GM18873 (cell line): ENCODE measurements at regions not wholly inside any gene's neighbourhood (a gene's known extent, or its start where the extent isn't known, plus 50 kb on each side); places are given as distances from the start of the nearest gene placed in this dataset.

Experiments
- ATAC-seq: cut with Tn5 transposase; IDR thresholded peaks from one replicate; pipeline ENCODE4 v1.9.1; 2021; ENCODE audit warnings: mild to moderate bottlenecking, moderate library complexity, moderate number of reproducible peaks; ENCODE audit not compliant: unreplicated experiment, low FRiP score

DNA sequence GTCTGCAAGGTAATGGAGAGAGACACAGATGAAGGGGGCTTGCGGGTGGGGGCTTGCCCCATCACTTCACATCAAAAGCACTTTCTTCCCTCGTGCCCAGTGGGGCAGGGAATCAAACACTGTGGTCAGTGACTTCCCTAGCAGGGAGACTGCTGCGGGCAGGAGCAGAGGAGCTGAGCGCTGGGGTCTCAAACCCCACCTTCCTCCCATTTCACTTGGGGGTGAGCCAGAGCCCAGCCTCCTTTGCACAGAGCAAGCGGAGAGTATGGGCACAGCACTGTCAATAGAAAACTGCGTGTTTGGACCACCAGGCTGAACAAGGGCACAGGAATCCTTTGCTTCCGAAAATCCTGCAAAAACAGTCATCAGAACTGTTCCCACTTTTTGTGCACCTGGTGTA lies 355.8 kb upstream of the MKI67 start:
- ATAC-seq = no peak

DNA sequence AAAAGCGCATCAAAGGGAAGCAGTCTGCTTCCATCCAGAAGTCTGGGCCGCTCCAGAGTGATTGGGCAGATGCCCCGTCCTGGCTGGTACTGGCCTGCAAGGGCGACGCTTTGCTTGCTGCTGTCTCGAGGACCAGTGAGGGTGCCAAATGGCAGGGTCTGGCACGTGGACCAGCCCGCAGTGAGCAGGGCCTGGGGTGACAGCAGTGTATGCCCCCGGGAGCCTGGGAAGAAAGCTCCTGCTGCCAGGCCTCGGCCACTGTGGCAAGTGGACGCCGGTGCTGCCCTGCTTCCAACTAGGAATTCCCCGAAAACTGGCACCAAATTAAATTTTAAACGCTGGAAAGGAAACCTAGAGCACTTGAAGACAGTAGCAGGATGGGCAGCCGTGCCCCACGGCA lies 357.0 kb upstream of the MKI67 start:
- ATAC-seq = no peak

DNA sequence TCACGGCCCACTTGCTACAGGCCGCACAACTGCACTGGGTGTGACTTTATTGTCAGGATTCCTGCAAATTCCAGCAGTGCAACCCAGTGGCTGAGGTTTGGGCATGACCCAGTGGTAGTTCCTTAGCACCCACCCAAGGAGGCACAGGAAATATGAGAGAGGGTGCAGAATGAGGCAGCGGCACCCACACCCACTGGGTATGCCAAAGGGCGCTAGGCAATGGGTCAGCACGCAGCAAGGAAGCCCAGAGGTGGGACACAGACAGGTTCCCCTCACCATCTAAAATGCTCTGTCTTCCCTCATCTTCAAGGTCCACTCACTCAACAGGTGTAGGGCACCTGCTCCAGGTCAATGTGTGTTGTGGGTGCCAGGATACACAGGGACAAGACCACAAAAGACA lies 357.8 kb upstream of the MKI67 start:
- no peak for ATAC-seq

DNA sequence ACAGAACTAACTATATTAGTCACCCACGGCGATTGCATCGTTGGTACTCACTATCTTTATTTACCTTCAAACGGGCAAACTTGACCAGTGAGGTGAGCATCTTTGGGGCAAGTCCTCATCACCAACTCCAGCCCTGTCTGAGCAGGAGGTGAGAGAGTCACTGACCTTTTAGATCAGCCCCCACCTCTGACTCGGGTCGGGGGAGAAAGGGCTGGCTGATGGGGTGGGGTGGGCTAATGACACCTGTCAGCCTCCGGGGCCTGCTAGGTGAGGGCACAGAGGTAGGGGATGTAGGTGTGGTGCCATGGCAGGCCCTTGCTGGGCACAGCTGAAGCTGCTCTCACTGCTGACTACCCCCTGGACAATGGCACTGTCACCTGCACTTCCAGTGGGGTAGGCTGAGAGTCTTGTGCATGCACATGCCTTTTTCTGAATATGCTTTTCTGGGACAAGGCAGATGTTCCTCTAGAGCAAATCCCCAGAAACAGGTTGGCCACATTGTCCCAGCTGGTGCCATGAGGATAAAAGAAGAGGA lies 359.5 kb upstream of the MKI67 start:
- no peak for ATAC-seq

DNA sequence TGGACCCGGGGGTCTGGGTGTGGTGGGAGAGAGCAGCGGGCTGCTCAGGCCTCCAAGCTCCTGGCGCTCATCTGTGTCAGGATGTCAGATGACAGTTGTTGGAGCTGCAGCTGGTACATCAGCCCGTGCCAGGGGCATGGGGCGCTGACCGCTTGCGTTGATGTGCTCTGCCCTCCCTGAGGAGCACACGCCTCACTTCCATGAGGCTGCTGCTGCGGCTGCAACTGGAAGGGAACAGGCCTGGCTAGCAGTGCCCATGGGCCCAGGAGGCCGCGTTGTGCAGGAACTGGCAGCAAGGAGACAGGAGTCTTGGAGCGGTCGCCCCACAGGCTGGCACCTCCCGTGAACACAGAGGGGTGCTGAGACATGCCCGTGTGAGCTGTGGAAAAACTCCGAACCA lies 361.3 kb upstream of the MKI67 start:
- no peak for ATAC-seq

DNA sequence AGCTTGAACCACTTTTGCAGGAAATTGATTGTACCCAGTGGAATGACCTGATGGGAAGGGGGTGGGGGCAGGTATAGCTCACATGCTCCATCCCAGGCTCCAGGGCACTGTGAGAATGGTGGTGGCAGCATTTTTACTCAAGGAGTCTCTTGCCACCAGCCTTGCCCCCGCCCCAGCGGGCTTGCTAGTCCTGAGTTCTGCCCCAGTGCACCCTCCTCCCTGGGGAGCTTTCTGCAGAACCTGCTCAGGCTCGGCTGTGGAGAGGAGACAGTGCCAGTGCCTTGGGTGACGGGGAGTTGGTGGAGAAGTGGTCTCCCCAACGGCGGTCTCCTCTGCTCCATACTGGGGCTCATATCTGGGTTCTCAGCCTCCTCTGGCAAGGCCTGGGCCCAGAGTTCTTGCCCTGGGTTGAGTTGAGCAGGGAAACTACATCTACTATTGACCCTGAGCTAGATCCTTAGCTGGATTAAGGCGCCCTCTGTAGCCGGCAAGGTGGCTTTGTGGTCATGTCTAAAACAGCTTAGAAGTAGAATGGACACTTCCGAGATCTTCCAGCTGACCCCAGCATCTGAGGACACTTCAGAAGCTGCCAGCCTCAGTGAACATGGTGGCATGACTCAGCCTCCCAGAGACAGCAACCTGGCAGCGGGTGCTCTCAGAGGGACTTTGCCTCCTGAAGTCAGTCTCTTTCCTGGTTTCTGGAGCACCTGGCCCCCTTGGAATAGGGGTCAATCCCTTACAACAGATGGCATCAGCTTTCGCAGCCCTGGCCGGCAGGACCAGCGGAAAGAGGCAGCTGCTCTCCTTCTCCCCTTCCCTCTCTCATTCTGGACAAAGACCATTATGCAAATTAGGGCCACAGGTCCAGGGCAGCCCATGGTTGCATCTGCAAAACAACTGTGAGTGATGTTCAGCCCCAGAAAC lies 363.4 kb upstream of the MKI67 start:
- no peak for ATAC-seq

DNA sequence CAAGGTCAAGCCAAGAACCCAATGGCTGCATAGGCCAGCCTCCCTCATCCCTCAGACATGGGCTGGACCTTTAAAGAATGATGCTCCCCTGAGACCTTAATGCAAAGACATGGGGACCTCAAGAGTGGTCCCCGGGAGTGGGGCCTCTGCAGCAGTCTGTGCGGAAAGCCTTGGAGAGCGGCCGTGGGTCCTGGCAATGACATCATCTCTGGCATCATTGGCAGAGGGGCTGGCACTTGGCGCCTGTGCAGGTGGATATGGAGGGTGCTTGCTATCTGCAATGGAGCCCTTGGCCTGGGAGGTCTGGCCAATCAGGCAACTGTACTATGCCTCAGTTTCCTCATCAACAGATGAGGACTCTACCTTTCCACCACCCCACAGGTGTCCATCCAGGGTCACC lies 365.5 kb upstream of the MKI67 start:
- ATAC-seq = no peak

DNA sequence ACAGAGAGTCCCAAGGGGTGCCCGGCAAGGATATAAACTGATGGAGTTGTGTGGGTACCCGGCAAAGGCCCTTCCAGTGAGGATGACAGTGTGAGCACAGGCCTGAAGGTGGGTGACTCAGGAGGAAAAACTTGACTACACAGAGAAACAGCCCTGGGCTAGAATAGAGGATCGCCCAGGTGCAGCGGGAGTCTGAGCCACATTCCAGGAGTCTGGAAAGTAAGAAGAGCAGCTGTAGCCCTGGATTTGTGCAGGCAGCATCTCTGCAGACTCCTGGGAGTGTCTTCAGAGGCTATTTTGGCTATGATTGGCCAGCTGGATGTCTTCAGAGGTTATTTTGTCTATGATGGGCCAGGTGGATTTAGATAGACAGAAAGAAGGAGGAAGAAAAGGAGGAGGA lies 367.6 kb upstream of the MKI67 start:
- ATAC-seq = no peak

DNA sequence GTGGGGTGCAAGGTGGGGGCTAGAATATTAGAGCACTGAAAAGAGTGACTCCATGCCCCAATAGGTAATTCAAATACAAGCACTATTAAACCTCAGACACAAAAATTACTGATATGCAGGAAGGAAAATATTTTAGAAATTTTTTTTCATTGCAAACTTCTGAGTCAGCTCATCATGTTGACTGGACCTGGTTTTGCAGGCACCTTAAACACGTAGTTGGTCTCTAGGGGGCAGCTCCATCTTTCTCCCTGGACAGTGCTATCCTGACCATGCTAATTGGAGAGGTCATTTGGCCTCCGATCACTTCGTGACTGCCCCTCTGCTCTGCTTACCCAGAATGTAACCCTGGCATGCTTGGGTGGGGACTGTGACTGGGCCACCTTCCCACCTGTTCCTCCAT lies 368.4 kb upstream of the MKI67 start:
- no peak for ATAC-seq

DNA sequence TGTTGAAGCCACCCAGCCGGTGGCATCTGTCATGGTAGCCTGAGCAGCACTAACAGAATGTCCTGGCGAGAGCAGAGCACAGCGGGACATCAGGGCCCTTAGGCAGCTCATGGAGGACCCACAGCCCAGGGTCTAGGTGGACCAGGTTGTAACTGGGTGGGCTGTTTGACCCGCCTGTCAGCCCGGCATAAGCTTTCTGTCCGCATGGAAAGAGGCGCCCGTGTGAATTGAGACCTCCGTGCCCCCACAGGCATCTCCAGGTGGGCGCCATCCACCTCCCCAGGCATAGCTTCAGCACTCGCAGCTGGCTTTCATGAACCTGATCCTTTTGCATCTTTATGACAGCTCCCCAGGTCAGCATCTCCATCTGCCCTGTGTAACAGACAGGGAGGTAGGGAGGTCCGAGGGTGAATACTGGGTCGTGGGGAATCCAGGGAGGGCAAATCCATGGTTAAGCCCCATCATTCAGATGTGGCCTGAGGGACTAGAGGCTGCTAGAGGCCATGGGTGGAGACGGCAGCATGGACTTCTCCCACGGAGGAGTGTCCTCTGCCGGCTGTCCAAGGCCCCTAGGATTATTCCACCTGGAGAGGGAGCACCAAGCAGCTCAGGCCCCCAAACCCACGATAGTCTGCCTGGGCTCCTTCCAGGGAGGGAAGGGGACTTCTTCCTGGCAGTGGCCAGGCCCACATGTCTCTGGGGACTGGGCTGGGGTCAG lies 371.6 kb upstream of the MKI67 start:
- no peak for ATAC-seq

DNA sequence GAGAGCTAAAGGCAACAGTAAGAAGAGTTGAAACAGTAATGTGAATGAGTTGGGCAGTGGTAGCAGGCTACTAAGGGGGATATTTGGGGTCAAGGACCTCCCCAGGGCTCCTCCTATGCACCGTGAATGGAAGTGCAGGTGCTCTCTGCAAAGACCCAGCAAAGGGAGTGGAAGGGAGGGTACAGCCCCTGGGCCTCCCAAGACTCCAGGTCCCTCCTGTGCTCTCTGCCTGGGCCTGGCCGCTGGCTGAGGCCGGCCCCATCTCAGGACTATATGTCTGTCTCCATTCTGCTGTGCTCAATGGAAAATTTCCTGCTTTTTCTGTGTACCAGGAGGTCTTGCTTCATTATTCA lies 372.1 kb upstream of the MKI67 start:
- ATAC-seq = no peak

DNA sequence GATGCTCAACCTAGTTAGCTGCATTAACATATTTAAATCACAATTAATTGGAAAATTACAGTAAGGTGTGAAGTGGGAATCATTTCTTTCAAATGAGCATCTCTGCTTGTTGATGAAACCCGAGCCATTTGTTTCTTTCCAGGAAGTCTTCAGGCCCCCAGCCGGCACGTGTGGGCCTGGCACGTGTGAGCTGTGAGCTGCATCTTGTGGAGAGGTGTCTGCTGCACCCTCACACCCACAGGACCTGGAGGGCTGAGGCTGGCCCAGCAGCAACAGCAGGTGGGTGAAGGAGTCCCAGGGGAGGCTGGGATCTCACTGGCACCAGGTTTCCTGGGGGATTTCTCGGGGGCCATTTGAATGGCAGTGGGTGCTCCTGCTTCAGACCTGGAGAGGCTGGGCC lies 372.5 kb upstream of the MKI67 start:
- no peak for ATAC-seq

DNA sequence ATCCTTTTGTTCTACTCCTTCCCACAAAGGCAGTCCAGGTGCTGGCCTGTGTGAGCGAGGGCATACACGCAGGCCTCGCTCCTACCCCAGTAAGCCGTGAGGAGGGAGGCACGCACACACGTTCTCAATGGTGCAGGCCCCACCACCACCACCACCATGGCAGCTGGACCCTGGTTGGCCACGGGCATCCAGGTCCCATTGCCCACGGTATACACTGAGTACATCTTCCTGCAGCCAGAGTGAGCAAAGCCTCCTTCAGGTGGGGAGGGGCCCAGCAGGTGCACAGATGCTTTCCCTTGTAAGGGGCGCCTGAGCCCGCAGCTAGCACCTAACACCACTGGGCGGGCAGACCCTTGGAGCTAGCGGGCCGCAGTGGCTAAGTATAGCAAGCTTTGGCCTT lies 373.3 kb upstream of the MKI67 start:
- no peak for ATAC-seq

DNA sequence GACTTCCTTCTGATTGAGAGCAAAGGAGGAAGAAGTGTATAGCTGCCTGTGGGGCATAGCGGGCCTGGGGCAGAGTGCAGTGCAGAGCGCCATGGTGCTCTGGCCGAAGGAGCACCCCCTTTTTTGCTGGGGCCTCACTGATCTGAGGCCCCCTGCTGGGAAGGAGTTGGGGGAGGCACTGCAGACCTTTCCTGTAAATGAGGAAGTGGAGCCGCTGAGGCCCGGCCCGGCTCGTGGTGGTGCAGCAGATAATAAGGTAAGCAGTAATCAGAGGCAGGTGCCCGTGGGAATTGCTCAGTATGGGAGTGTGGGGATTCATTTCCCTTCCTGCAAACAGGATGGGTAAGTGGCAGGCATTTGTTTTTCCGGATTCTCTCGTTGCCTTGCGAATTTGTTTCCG lies 373.7 kb upstream of the MKI67 start:
- no peak for ATAC-seq

DNA sequence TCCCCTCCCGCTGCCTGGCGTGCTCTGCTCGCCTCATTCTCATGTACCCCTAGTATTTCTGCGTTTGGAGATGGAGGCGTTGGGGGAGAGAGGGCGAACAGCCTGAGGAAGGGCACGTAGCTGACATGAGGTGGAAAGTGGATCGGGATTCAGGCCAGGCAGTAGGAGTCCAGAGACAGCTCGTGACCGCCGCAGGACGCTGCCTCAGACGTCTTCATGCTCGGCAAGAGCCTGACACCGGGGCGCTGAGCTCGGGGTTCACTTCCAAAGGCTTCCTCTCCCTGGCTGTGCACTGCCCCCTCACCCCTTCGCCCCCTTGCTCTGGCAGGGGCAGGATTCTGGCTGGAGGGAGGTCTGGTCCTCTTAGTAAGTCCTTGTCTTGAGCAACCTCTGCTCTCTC lies 374.4 kb upstream of the MKI67 start:
- ATAC-seq = no peak

DNA sequence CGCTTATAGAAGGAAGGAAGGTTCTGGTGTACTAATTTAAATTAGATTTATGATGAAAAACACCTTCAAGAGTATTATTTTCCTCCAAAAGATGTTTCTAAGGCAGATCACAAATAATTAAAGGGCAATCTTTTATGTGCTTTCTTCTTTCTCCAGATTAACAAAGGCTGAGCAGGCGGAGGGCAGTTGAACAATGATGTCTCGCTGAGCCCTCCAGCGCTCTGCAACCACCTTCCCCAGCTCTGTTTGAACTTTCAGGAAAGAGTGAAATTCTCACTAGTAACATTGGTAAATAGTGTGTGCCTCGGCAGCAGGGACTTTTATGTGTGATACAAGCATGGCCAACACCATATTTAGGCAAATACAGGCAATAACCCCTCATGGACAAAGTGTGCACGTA lies 379.1 kb upstream of the MKI67 start:
- no peak for ATAC-seq

DNA sequence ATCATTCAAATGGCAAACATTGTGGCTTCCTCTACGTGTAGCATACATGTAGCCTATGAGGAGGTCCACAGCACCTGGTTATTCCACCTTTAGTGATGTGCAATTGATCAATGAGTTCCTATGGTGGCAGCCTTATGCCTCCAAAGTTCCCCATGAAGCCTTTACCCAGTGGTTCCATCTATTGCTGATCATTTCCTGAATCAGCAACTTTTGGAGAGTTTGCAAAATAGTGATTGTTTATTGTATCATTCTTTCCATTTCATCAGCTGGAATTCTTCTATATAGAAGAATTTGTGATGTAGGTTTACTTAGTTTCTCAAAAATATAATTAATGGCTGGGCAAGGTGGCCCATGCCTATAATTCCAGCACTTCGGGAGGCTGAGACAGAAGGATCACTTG lies 380.2 kb upstream of the MKI67 start:
- no peak for ATAC-seq

DNA sequence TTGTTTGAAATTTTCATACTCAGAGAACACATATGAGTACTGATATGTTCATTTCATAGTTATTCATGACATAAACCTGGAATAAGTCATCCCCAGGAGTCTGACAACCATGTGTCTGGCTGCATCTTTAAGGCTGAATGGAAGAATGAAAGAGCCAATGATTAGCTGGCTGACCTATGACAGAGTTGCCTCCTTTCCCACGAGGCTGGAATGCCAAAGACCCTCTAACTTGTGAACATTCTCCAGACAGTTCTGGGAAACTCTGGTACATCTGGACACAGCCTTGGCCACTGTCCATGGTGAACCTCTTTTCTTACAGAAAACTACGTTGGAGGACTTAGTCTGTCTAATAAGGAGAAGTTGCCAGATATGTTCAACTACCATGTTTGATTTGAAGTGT lies 380.8 kb upstream of the MKI67 start:
- ATAC-seq = no peak

DNA sequence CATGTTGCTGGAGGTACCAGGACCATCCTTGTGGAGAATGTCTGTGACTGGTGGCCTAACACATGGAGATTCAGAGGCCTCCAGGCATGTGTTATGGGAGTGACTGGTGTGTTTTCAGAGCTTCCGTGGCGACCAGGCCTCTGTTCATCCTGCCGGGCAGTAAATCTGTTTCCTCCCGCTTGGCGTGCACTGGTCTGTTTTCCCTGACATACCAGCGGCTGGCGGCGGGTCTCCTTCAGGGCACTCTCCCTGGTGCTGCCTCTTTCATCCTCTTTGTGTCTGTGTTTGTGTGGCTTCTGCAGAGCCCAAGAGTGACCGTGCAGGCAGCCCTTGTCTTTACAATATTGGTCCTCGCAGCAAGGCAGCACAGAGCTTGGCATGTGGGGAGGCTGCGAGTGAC lies 385.1 kb upstream of the MKI67 start:
- no peak for ATAC-seq

DNA sequence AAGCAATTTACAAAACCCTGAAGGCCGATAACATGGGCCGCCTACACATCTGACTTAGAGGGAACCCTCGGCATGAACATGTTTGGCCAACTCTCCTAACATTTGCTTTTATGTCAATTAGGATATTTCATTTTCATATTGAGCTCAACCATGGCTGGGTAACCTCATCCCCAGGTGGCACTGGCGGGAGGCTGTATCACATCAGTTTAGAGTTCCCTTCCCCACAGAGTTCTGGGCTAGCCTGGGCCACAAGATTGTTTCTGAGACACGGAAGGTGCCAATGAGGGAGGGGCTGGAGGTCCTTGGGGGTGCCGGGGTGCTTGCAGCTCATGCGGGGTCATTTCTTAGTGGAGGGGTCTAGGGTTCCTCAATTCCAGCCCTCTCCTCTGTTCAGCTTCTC lies 386.5 kb upstream of the MKI67 start:
- ATAC-seq = no peak

DNA sequence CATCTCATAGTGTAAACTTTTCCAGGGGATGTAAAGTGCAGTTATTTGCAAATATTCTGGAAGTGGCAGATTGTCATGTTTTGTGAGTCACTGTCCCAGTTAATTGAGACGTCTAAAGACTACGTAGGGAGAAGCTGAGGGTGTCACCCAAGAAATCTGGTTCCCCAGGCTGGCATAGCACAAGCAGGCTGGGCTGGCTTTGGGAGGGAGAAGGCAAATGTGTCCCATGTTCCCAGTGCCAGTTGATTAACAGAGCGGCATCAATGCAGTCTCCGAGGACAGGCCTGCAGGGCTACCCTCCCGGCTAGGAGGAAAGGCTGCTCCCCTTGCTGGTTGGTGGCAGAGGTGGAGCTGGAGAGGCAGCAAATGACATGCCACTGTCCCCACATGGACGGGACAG lies 388.3 kb upstream of the MKI67 start:
- no peak for ATAC-seq

DNA sequence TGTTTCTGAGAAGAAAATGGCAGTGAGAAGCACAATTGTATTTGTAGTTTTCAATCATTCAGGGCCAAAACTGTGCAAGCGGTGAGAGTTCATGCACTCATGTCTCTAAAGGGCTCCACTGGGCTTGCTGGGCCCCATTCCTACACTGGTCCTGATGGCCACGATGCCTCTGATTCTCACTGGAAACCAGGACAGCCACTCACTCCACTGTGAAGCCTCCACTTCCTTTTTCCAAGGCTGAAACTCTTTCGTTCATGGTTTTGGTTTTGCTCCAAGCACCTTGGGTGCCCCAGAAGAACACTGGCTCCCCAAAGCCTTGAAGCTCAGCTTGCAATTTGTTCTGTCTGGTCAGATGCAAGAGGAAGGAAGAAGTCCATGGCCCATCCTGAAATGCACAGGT lies 390.0 kb upstream of the MKI67 start:
- no peak for ATAC-seq
